IMR-90 (cell line): ENCODE measurements at regions not wholly inside any gene's neighbourhood (a gene's known extent, or its start where the extent isn't known, plus 50 kb on each side); places are given as distances from the start of the nearest gene placed in this dataset.

Source experiments
- ATAC-seq: fragments of 200-7000 bp; cut with Tn5 transposase; 2 replicates; pipeline ENCODE4 v1.9.1; 2020; ENCODE audit warnings: low read depth, mild to moderate bottlenecking, moderate library complexity
- BruUV-seq: library from RNA; stranded (reverse); fragments of 400-500 nt; replicated peaks from 2 replicates; lab custom pipeline; 2021; lab: Mats Ljungman, UMichigan
- CTCF ChIA-PET: fragments of 300-600 bp; formaldehyde crosslinking; extraction: SDS; loops from one replicate; lab custom pipeline; 2021; ENCODE audit warnings: antibody characterized with exemption; lab: Yijun Ruan, JAX
- POLR2A ChIA-PET: fragments of 300-600 bp; sonication (Branson Sonifier 250); formaldehyde crosslinking; loops from one replicate; lab custom pipeline; 2022; ENCODE audit warnings: antibody characterized with exemption; ENCODE audit not compliant: unreplicated experiment; lab: Charles Lee
- DNase-seq: peaks from one replicate; pipeline ENCODE4 v3.0.0; 2013
- H2AFZ ChIP-seq: replicated peaks from 2 replicates; pipeline ENCODE3; 2013; ENCODE audit warnings: low read length, mild to moderate bottlenecking; ENCODE audit not compliant: poor library complexity
- H2AK5ac ChIP-seq: 2 replicates; pipeline ENCODE4 v1.6.1; 2013; ENCODE audit warnings: low read depth, low read length, inconsistent platforms
- H2AK9ac ChIP-seq: replicated peaks from 2 replicates; pipeline ENCODE3; 2013; ENCODE audit warnings: mild to moderate bottlenecking, low read depth, low read length, moderate library complexity; ENCODE audit not compliant: poor library complexity
- H2BK120ac ChIP-seq: 2 replicates; pipeline ENCODE4 v1.6.1; 2013; ENCODE audit warnings: low read depth, low read length, inconsistent platforms
- H2BK15ac ChIP-seq: 3 replicates; pipeline ENCODE4 v1.6.1; 2013; ENCODE audit warnings: low read depth, low read length, inconsistent platforms
- H2BK20ac ChIP-seq: 2 replicates; pipeline ENCODE4 v1.6.1; 2013; ENCODE audit warnings: low read depth, mild to moderate bottlenecking, inconsistent platforms, low read length, moderate library complexity
- H2BK5ac ChIP-seq: 2 replicates; pipeline ENCODE4 v1.6.1; 2013; ENCODE audit warnings: mild to moderate bottlenecking, low read depth, low read length, inconsistent platforms; ENCODE audit not compliant: poor library complexity, severe bottlenecking
- H3K14ac ChIP-seq: replicated peaks from 2 replicates; pipeline ENCODE4 v1.6.1; 2013; ENCODE audit warnings: low read depth, low read length, inconsistent platforms
- H3K18ac ChIP-seq: 2 replicates; pipeline ENCODE4 v1.6.1; 2013; ENCODE audit warnings: low read depth, low read length, control low read depth
- H3K23ac ChIP-seq: 2 replicates; pipeline ENCODE4 v1.6.1; 2013; ENCODE audit warnings: low read depth, low read length, inconsistent platforms
- H3K27ac ChIP-seq: 2 replicates; pipeline ENCODE4 v1.5.1; 2013; ENCODE audit warnings: mild to moderate bottlenecking, control low read depth, low read length; ENCODE audit not compliant: insufficient read depth
- H3K27me3 ChIP-seq: 2 replicates; pipeline ENCODE4 v1.6.1; 2013; ENCODE audit warnings: low read length; ENCODE audit not compliant: control insufficient read depth, insufficient read depth
- H3K36me3 ChIP-seq: 2 replicates; pipeline ENCODE4 v1.6.1; 2013; ENCODE audit warnings: low read length, mixed read lengths; ENCODE audit not compliant: control insufficient read depth, insufficient read depth
- H3K4ac ChIP-seq: 2 replicates; pipeline ENCODE4 v1.6.1; 2013; ENCODE audit warnings: low read depth, low read length, inconsistent platforms
- H3K4me1 ChIP-seq: 2 replicates; pipeline ENCODE4 v1.6.1; 2013; ENCODE audit warnings: low read length, mixed read lengths; ENCODE audit not compliant: control insufficient read depth, insufficient read depth
- H3K4me2 ChIP-seq: 2 replicates; pipeline ENCODE4 v1.6.1; 2013; ENCODE audit warnings: low read depth, mild to moderate bottlenecking, control low read depth, low read length, moderate library complexity
- H3K4me3 ChIP-seq: 2 replicates; pipeline ENCODE4 v1.5.1; 2013; ENCODE audit warnings: low read depth, mild to moderate bottlenecking, control low read depth, low read length, moderate library complexity; ENCODE audit not compliant: insufficient read depth
- H3K56ac ChIP-seq: 2 replicates; pipeline ENCODE4 v1.6.1; 2013; ENCODE audit warnings: low read length, inconsistent platforms; ENCODE audit not compliant: insufficient read depth; ENCODE audit errors: extremely low read depth
- H3K79me1 ChIP-seq, 2 experiments: 2 replicates each; pipeline ENCODE4 v1.6.1; 2013; ENCODE audit warnings: low read length in 2 of 2, inconsistent platforms in 1 of 2, low read depth in 1 of 2
- H3K9ac ChIP-seq: 2 replicates; pipeline ENCODE4 v1.6.1; 2013; ENCODE audit warnings: low read depth, low read length, control low read depth
- H3K9me1 ChIP-seq: 2 replicates; pipeline ENCODE4 v1.6.1; 2013; ENCODE audit warnings: low read length, inconsistent platforms; ENCODE audit not compliant: insufficient read depth
- H3K9me3 ChIP-seq: 2 replicates; pipeline ENCODE4 v1.6.1; 2013; ENCODE audit warnings: low read length; ENCODE audit not compliant: control insufficient read depth, insufficient read depth
- H4K20me1 ChIP-seq: 2 replicates; pipeline ENCODE4 v1.6.1; 2013; ENCODE audit warnings: low read length, inconsistent platforms; ENCODE audit not compliant: insufficient read depth
- H4K5ac ChIP-seq: 2 replicates; pipeline ENCODE4 v1.6.1; 2013; ENCODE audit warnings: mild to moderate bottlenecking, low read depth, low read length, control low read depth
- H4K8ac ChIP-seq, 2 experiments: 2 replicates each; pipeline ENCODE4 v1.6.1; 2013; ENCODE audit warnings: low read depth in 2 of 2, low read length in 2 of 2, control low read depth in 1 of 2, inconsistent platforms in 1 of 2
- H4K91ac ChIP-seq: 2 replicates; pipeline ENCODE4 v1.6.1; 2013; ENCODE audit warnings: low read depth, low read length, inconsistent platforms; ENCODE audit not compliant: insufficient read depth
- NFE2L2 ChIP-seq: fragments of 150-350 bp; IDR thresholded peaks from 2 replicates; pipeline ENCODE4 v1.6.1; 2016; ENCODE audit warnings: low read depth, mild to moderate bottlenecking, low read length
- RAD21 ChIP-seq: IDR thresholded peaks from 2 replicates; pipeline ENCODE4 v1.6.1; 2012; ENCODE audit warnings: low read length, improper control_type of control experiment
- RFX5 ChIP-seq: IDR thresholded peaks from 2 replicates; pipeline ENCODE4 v1.8.0; 2012; ENCODE audit warnings: low read depth, mild to moderate bottlenecking, low read length, moderate library complexity
- USF2 ChIP-seq: fragments of 150-350 bp; IDR thresholded peaks from 2 replicates; pipeline ENCODE4 v1.6.1; 2017; ENCODE audit warnings: mild to moderate bottlenecking, antibody characterized with exemption, low read length, low read depth
- WGBS, 2 experiments: methylation state at CpG; one replicate each; pipeline versions ENCODE4 v1.1.5 to v1.1.7; 2013; ENCODE audit warnings: missing lambda C conversion rate in 2 of 2; ENCODE audit not compliant: insufficient read length in 1 of 2; ENCODE audit errors: extremely low coverage in 2 of 2; 5-methylcytosine and 5-hydroxymethylcytosine counted together
- dilution Hi-C: fragments of 300-500 bp; cut with HindIII; formaldehyde crosslinking; loops from one replicate; pipeline ENCODE4 v1.14.3; 2018; ENCODE audit warnings: low sequenced_read_pairs; ENCODE audit not compliant: unreplicated experiment
- in situ Hi-C: fragments of 300-500 bp; cut with MboI; formaldehyde crosslinking; loops from 3 replicates; pipeline ENCODE4 v1.14.3; 2019; ENCODE audit warnings: low sequenced_read_pairs, inconsistent platforms, mixed read lengths
- intact Hi-C: fragments of 100-400 bp; cut with micrococcal nuclease; formaldehyde crosslinking; loops from 2 replicates; pipeline ENCODE4 v1.10.0; 2022

- Histone ChIP-seq H3K9me3 (no peaks in the 10 kb centered on the region), H3K4me3 (no peak overlapping the region), H4K5ac (no peak overlapping the region), H2AFZ (peak overlapping the region; percentile 21), H3K56ac (no peak overlapping the region), H2AK5ac (no peak overlapping the region), H3K14ac (no peak overlapping the region), H3K9ac (no peak overlapping the region), H4K91ac (no peak overlapping the region), H4K8ac (no peak overlapping the region), H3K79me1 (no peaks in the 10 kb centered on the region), H3K4ac (no peak overlapping the region), H3K36me3 (no peaks in the 10 kb centered on the region), H2AK9ac (no peak overlapping the region), H3K18ac (no peak overlapping the region), H3K27me3 (peaks cover 4% of the 10 kb centered on the region), H4K20me1 (no peaks in the 10 kb centered on the region; the same call in 1 of the 2 replicates), H2BK5ac (no peak overlapping the region), H2BK20ac (no peak overlapping the region), H3K23ac (no peak overlapping the region), H3K4me2 (no peak overlapping the region), H2BK15ac (no peak overlapping the region), H3K9me1 (peaks cover 3% of the 10 kb centered on the region; the same call in 1 of the 2 replicates), H3K27ac (no peak overlapping the region), H2BK120ac (no peak overlapping the region), H3K4me1 (peaks cover 3% of the 10 kb centered on the region)
- intact Hi-C loops (no loop called here), dilution Hi-C loops (no loop called here), in situ Hi-C loops (no loop called here)
- WGBS, 2 experiments, result no CpG with 5 or more reads among the region's 3 CpGs
- ChIA-PET POLR2A (no interaction called here), CTCF (no interaction called here)
- no peak for TF ChIP-seq NFE2L2
- no peak for TF ChIP-seq RAD21
- TF ChIP-seq RFX5, result no peak
- TF ChIP-seq USF2, result no peak
- no TSS peak for BruUV-seq
- DNase-seq, result no peak
- no peak for ATAC-seq
Observed at GRCh38 chr13:59527500-59527899, 636.2 kb downstream of the DIAPH3 start.
